ENCODE measurements at regions not wholly inside any gene's neighbourhood (a gene's known extent, or its start where the extent isn't known, plus 50 kb on each side); places are given as distances from the start of the nearest gene placed in this dataset.

GRCh38 chr7:16261654-16262053 lies 159.7 kb downstream of the CRPPA start (continued):
- TF ChIP-seq TFE3 (CRISPR knock-in tag; IDR thresholded peaks at IDR 0.05) (no peak), RAD51 (IDR thresholded peaks at IDR 0.05; ENCODE audit: borderline replicate concordance, low read depth) (no peak), SMAD4 (CRISPR knock-in tag; conservative IDR thresholded peaks at IDR 0.05) (peak; percentile 32; the same call in 1 of the 2 replicates), RBM17 (IDR thresholded peaks at IDR 0.05; ENCODE audit: borderline replicate concordance, low read depth, low read length) (no peak), SP2 (IDR thresholded peaks at IDR 0.05; ENCODE audit: extremely low read depth, low read depth, low read length, poor library complexity, severe bottlenecking) (no peak), CREB3 (tag; conservative IDR thresholded peaks at IDR 0.05; ENCODE audit: low read depth) (peak; percentile 58; the same call in 1 of the 2 replicates), HNRNPUL1 (IDR thresholded peaks at IDR 0.05; ENCODE audit: low read length) (no peak), TCF3 (CRISPR knock-in tag; IDR thresholded peaks at IDR 0.05) (peak; percentile 84), THAP7 (CRISPR knock-in tag; IDR thresholded peaks at IDR 0.05) (no peak), CTCF (IDR thresholded peaks at IDR 0.05 in 2 of 3, conservative IDR thresholded peaks at IDR 0.05 in 1 of 3; ENCODE audit: insufficient read depth in 2 of 3, low read depth in 1 of 3, low read length in 3 of 3) (no peak), TAL1 (IDR thresholded peaks at IDR 0.05) (peak; percentile 81), ARID2 (IDR thresholded peaks at IDR 0.05) (no peak), RFX5 (IDR thresholded peaks at IDR 0.05; ENCODE audit: low read depth, low read length) (no peak), ZNF644 (tag; IDR thresholded peaks at IDR 0.05; ENCODE audit: low read depth) (no peak), CCNT2 (IDR thresholded peaks at IDR 0.05; ENCODE audit: borderline replicate concordance, extremely low read depth, insufficient read length, low read depth, low read length) (peak; percentile 29), ZNF561 (CRISPR knock-in tag; conservative IDR thresholded peaks at IDR 0.05) (no peak), HCFC1 (IDR thresholded peaks at IDR 0.05; ENCODE audit: low read depth, low read length) (no peak), CREBBP (IDR thresholded peaks at IDR 0.05; ENCODE audit: low read depth, low read length) (no peak)
- TF ChIP-seq, protein P1, sequence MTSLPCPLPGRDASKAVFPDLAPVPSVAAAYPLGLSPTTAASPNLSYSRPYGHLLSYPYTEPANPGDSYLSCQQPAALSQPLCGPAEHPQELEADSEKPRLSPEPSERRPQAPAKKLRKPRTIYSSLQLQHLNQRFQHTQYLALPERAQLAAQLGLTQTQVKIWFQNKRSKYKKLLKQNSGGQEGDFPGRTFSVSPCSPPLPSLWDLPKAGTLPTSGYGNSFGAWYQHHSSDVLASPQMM (CRISPR knock-in tag; IDR thresholded peaks at IDR 0.05), result no peak
- TF ChIP-seq, protein P2, sequence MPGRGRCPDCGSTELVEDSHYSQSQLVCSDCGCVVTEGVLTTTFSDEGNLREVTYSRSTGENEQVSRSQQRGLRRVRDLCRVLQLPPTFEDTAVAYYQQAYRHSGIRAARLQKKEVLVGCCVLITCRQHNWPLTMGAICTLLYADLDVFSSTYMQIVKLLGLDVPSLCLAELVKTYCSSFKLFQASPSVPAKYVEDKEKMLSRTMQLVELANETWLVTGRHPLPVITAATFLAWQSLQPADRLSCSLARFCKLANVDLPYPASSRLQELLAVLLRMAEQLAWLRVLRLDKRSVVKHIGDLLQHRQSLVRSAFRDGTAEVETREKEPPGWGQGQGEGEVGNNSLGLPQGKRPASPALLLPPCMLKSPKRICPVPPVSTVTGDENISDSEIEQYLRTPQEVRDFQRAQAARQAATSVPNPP (IDR thresholded peaks at IDR 0.05; ENCODE audit: borderline replicate concordance, insufficient read depth, insufficient read length), result no peak
